Left renal cortex interstitium (tissue), 4 donors: ENCODE measurements at regions not wholly inside any gene's neighbourhood (a gene's known extent, or its start where the extent isn't known, plus 50 kb on each side); places are given as distances from the start of the nearest gene placed in this dataset.
"Not testable (repeated sequence)": the region's sequence is repeated elsewhere in the genome, so short reads cannot be mapped to it uniquely, and the experiment has no call there.

Source experiments
- DNase-seq, 4 donors: peaks; one replicate each; pipeline ENCODE4 v3.0.0-alpha.2; 2013; ENCODE audit warnings: low read depth in 4 of 4, low spot score in 2 of 4, missing footprints in 1 of 4

- no peak for DNase-seq
These were observed 136.4 kb upstream of the TAS2R1 start for GRCh38 chr5:9766581-9766980.

- DNase-seq = no peak
These were observed 135.4 kb upstream of the TAS2R1 start for GRCh38 chr5:9765419-9766140.

- no peak for DNase-seq
These were observed 131.6 kb upstream of the TAS2R1 start for GRCh38 chr5:9761706-9762105.

GRCh38 chr5:9752670-9753069 is 122.5 kb upstream of the TAS2R1 start:
- not testable (repeated sequence) for DNase-seq

- DNase-seq = no peak
These were observed 113.4 kb upstream of the TAS2R1 start for GRCh38 chr5:9743507-9743906.

GRCh38 chr5:9742848-9743247 is 112.7 kb upstream of the TAS2R1 start:
- DNase-seq = no peak

- DNase-seq = no peak
These were observed 109.0 kb upstream of the TAS2R1 start for GRCh38 chr5:9739135-9739534.

- DNase-seq = no peak
These were observed 107.1 kb upstream of the TAS2R1 start for GRCh38 chr5:9737265-9737664.

GRCh38 chr5:9733486-9733885 is 103.3 kb upstream of the TAS2R1 start:
- DNase-seq = no peak

GRCh38 chr5:9731159-9731558 is 101.0 kb upstream of the TAS2R1 start:
- no peak for DNase-seq

- DNase-seq = no peak
These were observed 98.1 kb upstream of the TAS2R1 start for GRCh38 chr5:9728261-9728660.

- no peak for DNase-seq
These were observed 96.8 kb upstream of the TAS2R1 start for GRCh38 chr5:9726931-9727330.

GRCh38 chr5:9725265-9725664 is 95.1 kb upstream of the TAS2R1 start:
- not testable (repeated sequence) for DNase-seq

GRCh38 chr5:9724707-9725106 is 94.6 kb upstream of the TAS2R1 start:
- DNase-seq = no peak

GRCh38 chr5:9722601-9723180 is 92.5 kb upstream of the TAS2R1 start:
- no peak for DNase-seq

GRCh38 chr5:9721161-9721560 is 91.0 kb upstream of the TAS2R1 start:
- DNase-seq = no peak

GRCh38 chr5:9720361-9720760 is 90.2 kb upstream of the TAS2R1 start:
- no peak for DNase-seq

GRCh38 chr5:9716838-9717281 is 86.7 kb upstream of the TAS2R1 start:
- DNase-seq = no peak

GRCh38 chr5:9715891-9716335 is 85.8 kb upstream of the TAS2R1 start:
- DNase-seq = no peak

- no peak for DNase-seq
These were observed 83.9 kb upstream of the TAS2R1 start for GRCh38 chr5:9713959-9714586.

GRCh38 chr5:9713356-9713755 is 83.2 kb upstream of the TAS2R1 start:
- DNase-seq = no peak

- no peak for DNase-seq
These were observed 82.8 kb upstream of the TAS2R1 start for GRCh38 chr5:9712911-9713310.
